ENCODE measurements at regions not wholly inside any gene's neighbourhood (a gene's known extent, or its start where the extent isn't known, plus 50 kb on each side); places are given as distances from the start of the nearest gene placed in this dataset.
"Not testable (repeated sequence)": the region's sequence is repeated elsewhere in the genome, so short reads cannot be mapped to it uniquely, and the experiment has no call there.

- DNase-seq (ENCODE audit: low spot score): peak; percentile 46
Observed at GRCh38 chr9:103242025-103242424, 246.9 kb downstream of the CYLC2 start.

DNA sequence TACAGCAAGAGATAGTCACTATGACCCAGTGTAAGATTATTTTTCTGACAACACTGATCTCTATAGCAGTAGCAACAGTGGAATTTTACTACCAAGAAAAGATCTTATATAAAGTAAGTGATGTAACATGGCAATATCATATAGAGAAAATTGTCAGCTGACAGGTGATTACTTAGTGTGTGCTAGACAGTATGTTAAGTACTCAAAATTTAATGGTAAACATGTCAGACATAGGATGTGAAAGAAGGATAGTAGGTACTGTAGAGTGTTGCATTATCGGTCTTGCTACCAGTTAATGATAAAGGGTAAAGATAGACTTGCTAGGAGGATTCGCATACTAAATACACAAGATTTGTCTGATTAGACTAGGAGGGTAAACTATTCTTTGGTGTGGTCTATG, 247.4 kb downstream of the CYLC2 start:
- no peak for DNase-seq (ENCODE audit: low spot score)

GRCh38 chr9:103243553-103243952, 248.4 kb downstream of the CYLC2 start:
- no peak for DNase-seq (ENCODE audit: low spot score)

DNA sequence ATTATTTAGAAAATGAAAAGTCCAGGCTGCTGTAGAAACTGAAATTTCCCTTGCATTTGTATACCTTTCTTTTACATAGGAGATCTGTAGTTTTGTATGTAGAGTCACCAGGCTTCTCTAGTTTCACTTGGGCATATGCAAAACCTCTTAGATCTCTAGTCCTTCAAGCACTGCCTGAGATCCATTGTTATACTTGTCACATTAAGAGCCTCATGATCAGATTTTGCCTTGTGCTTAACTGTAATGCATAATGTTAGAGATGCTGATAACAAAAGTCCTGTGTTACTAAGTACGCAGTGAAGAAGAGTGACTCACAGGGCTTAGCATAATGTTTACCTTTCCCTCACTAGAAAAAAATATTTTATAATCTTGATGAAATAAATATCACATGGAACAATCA, 250.2 kb downstream of the CYLC2 start:
- no peak for DNase-seq (ENCODE audit: low spot score)

GRCh38 chr9:103261951-103262350, 266.8 kb downstream of the CYLC2 start:
- DNase-seq (ENCODE audit: low spot score): no peak

DNA sequence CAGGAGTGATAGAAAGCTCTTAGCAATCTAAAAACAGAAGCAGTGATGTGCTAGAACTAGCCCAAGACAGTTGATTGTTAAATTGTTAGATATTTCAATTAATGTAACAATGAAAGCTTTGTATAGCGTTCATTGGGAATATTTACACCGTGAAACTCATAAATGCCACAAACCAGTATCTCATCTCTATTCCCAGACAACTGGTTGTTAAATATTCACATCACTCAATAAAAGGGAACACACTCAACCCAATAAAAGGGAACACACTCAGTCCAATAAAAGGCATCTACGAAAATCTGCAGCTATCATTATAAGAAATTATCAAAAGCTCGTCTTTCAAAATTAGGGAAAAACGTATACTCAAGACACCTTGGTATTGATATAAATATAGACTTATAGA, 270.9 kb downstream of the CYLC2 start:
- no peak for DNase-seq (ENCODE audit: low spot score)

- DNase-seq (ENCODE audit: low spot score): no peak
Observed at GRCh38 chr9:103277240-103277639, 282.1 kb downstream of the CYLC2 start.

- no peak for DNase-seq (ENCODE audit: low spot score)
Observed at GRCh38 chr9:103281126-103281525, 286.0 kb downstream of the CYLC2 start.

DNA sequence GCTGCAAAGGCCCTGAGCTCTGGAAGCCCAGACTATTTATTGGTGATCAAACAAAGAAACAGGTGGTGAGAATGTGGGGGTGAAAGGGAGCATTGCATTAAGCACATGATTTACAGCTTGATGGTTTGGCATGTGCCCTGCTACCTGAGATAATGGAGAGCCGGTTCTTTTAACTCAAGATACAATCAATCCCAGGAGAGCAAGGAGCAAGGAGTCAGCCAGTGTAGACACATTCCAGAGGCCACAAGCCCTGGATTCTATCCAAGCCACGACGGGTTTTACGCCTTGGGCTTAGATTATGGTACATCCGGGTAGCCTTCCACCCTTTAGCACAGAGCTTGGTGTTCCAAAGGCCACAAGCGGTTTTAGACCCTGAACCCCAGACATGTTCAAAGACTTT, 292.2 kb downstream of the CYLC2 start:
- DNase-seq (ENCODE audit: low spot score): no peak

DNA sequence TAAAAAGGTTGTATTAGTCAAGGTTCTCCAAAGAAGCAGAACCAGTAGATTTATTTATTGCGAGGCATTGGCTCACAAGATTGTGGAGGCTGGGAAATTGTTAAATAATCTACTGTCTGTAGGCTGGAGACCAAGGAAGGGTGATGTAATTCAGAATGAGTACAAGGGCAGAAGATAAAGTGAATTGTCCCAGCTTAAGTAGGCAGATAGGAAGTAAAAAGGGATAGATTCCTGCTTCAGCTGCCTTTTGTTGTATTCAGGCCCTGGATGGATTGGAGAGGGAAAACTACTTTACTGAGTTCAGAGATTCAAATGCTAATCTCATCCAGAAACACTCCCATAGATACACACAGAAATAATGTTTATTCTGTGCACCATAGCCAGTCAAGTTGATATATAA, 301.1 kb downstream of the CYLC2 start:
- no peak for DNase-seq (ENCODE audit: low spot score)

GRCh38 chr9:103301051-103301450, 305.9 kb downstream of the CYLC2 start:
- no peak for DNase-seq (ENCODE audit: low spot score)

DNA sequence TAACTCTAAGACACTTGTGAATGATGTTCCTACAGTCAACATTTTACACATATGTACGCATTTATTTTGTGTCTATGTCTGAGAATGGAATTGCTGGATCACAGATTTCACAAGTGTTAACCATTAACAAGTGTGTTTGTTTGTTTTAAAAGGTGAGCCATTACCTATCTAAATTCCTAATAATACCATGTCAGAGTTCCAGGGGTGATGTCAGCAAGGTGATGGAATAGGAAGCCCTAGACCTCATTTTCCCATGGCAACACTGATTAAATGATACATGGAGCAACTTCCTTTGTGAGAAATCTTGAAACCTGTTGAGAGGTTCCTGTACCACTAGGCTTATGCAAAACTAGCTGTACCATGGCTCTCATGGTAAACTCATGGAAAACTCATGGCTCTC, 309.7 kb downstream of the CYLC2 start:
- DNase-seq (ENCODE audit: low spot score): no peak

DNA sequence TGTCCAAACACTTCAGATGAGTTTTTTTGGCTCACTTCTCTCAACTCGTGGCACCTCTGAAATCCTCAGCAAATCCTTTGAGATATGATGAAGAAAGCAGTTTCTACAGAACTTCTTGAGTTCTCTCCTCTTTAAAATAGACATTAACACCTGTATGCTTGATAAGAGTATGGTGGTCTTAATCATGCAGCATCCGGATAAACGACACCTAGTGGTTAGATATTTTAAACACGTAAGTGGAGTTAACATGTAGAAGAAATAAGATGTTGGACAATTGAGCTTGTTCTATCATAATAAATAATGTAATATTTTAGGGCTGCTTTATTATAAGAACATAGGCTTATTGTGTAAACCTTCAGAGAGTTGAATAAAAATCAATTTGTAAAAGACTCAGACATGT, 324.8 kb downstream of the CYLC2 start:
- no peak for DNase-seq (ENCODE audit: low spot score)

- DNase-seq (ENCODE audit: low spot score): no peak
Observed at GRCh38 chr9:103323699-103324098, 328.6 kb downstream of the CYLC2 start.

DNA sequence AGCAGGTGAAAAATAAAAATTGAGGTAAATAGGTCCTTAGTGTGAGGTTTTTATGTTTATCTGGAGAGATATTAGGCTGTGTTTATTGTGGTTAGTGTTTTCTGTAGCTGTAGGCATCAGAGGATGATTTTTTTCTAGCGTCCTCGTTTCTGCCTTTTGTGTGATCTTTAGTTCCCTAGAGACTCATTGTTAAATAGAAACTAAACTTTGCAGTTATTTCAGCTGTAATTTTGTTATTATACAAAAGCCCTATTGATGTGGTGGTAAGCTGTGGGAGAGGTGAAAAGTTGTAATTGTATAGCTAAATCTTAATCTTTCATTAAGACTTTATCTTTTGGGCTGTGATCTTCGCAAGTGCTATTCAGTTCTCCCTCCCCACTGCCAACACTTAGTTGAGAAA, 340.3 kb downstream of the CYLC2 start:
- no peak for DNase-seq (ENCODE audit: low spot score)

GRCh38 chr9:103355000-103355399, 359.9 kb downstream of the CYLC2 start:
- DNase-seq (ENCODE audit: low spot score): no peak

- DNase-seq (ENCODE audit: low spot score): not testable (repeated sequence)
Observed at GRCh38 chr9:103357980-103358379, 362.8 kb downstream of the CYLC2 start.

- DNase-seq (ENCODE audit: low spot score): no peak
Observed at GRCh38 chr9:103361906-103362305, 366.8 kb downstream of the CYLC2 start.

DNA sequence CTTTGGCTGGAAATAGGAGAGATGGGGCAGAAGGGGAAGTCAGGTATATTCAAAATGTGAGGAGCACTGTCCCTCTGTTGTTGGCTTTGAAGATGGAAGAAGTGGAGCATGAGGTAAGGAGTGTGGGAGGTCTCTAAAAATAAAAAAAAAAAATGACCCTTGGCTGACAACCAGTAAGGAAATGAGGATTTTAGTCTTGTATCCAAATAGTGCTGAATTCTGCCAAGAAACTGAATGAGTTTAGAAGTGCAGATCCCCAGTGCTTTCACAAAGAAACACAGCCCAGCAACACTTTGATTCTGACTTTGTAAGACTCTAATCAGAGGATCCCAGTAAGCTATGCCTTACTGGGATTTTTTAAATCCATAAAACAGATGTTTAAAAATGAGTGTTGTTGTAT, 367.9 kb downstream of the CYLC2 start:
- DNase-seq (ENCODE audit: low spot score): no peak

DNA sequence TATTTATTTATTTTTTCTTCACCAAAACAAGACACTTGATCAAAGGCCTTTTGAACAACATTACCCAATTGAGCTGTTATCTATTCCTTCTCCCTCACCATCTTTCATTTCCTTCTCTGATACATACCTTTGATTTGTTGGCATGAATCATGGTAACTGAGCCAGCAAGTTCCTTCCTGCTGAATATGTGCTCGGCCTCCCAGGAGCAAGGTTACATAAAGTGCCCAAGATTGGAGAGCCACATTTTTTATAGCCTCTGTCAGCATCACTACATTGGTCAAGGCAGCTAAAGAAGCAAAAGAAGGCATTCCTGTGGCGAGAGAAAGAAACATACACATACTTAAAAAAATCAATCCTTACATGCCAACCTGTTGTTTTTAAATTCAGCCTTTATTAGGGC, 369.6 kb downstream of the CYLC2 start:
- DNase-seq (ENCODE audit: low spot score): no peak

- DNase-seq (ENCODE audit: low spot score): no peak
Observed at GRCh38 chr9:103371152-103371551, 376.0 kb downstream of the CYLC2 start.

GRCh38 chr9:103372828-103373227, 377.7 kb downstream of the CYLC2 start:
- no peak for DNase-seq (ENCODE audit: low spot score)

DNA sequence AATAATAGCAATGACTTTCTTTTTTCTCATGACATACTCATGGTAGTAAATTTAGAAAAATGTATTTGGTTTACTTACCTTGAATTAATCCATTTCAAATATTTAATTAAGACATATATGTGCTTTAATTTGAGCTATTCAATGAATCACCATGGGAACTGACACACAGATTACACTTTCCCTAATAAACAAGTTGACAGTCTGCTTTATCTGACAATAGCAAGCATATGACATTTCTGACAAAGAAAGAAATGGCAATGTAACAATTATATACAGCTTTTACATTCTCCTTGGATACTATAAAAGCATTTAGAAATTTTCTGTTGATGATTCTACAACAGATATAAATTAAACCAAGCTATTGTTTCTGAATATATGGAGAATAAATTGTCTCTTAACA, 382.5 kb downstream of the CYLC2 start:
- DNase-seq (ENCODE audit: low spot score): no peak

DNA sequence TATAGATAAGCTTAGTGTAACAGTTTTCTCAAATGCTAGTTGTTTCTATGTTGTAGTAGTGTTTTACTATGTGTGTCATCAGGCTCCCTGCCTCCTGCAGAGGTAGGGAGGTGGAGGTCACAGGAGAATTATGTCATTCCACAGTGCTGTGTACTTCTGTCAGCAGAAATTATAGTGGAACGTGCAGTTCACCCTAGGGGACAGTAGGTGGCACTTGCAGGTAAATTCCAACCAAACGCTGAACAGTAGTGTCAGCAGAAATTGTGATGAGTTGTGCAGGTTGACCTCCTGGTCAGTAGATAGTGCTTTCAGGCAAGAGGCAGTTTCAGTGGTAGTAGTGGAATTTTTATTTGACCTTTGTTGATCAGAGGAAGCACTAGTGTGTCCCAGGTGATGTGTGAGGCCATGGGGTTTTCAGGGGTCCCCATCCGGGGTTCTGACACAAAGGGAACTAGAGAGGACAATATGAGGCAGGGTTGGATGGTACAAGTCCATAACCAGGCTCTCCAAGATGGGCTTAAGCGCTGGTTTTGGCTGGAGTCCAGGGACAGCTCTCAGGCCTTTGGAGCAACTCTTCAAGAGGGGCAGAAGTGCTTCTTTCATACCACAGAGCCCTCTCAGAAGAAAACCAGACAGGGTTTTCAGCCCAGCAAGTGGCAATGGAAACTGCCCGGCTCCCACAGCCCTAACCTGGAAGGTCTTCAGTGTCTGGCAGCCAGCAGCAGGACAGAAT, 402.9 kb downstream of the CYLC2 start:
- peak; percentile 52 for DNase-seq (ENCODE audit: low spot score)

- DNase-seq (ENCODE audit: low spot score): no peak
Observed at GRCh38 chr9:103399535-103399934, 404.4 kb downstream of the CYLC2 start.

Measured in ecto neural progenitor cell (in vitro differentiated cells).